ENCODE measurements at regions not wholly inside any gene's neighbourhood (a gene's known extent, or its start where the extent isn't known, plus 50 kb on each side); places are given as distances from the start of the nearest gene placed in this dataset.

DNA sequence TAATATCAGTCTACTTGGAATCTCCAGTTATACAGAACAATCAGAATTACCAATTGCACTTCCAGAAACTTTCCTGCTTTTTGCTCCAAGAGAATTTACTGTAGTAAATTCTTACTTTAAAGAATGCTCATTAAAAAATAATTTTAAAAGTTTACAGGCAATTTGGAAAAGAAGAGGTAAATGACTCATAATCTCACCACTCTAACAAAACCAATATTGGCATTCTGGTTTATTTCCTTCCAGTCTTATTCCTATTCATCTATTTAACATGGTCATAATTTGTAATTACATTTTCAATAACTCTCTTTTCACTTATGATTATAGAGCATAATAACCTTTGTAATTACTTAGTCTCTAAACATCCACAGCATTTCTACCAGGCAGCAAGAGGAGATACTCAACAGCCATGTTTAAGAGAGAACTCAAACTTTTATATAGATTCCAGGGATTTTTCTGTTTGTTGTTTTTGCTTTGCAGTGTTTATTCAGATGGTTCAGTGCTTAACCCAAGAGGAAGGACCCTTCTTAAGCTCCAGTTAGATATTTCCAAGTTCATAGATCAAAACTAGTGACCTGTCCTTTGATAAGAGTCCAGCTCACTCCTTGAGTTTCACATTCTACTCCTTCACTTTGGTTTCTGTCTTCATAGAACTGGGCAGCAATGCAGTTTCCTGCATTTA, 464.7 kb downstream of the TXNL1 start:
- no peak for DNase-seq (ENCODE audit: low spot score)

DNA sequence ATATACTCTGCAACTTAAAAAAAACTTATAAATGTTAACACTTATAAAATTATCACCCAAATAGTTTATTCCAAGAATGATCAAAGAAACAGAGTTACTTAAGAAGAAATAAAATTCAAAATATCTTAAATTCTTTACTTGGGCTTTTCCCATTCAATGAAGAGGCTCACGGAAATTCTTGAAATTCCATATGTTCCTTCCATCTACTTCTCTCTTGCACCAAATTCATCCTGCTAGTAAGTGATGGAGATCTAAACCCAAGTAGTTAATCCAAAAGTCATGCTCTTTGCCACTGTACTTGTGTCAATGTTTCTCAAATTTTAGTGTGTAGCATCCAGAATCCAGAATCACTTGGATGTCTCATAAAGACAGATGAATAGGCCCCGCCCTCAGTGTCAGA, 465.9 kb downstream of the TXNL1 start:
- no peak for DNase-seq (ENCODE audit: low spot score)

DNA sequence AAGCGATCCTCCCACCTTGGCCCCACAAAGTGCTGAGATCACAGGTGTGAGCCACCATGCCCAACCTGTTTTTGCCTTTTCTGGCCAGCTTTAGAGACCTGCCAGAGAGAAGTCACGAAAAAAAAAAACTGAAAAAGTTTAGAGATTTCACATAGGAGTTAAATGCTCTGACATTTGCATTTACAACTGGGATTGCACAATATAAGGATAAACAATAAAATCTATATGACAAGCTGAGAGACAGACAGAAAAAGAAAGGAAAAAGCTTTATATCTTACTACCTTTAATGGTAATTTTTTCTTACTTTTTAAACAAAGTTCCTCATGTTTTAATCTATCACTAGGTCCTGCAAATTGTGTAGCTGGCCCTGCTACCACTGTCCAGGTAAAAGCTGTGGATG, 466.5 kb downstream of the TXNL1 start:
- DNase-seq (ENCODE audit: low spot score): no peak

DNA sequence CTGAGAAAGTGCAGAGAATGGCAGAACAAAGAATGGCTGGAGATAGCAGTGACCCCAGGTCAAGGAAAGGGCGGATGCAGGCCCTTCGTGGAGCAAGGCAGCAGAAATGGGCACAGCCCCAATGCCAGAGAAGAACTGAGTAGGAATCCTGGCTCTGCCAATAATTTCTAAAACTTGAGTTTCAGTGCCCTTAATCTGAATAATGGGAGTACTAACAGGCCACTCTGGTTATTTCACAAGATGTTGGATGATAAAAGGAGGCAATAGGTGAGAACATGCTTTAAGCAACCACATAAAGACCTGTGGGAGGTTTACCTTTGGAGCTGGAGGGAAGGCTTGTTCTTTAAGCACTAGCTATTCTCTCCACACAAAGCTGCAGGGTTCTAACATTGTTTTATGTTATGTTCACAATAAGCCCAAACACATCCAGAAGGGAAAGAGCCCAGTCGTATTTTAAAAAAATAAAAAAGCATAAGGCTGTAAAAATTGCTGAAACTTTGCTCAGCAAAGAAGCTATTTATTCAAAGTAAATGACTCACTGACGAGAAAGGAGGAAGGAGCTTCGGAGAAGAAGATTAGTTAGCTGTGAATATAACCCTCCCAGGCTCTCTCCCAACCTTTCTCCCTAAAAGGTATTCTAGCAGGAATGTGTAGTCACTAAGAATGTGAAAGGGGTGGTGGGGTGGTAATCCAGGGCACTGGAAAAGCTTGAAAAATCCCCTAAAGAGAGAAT, 470.2 kb downstream of the TXNL1 start:
- no peak for DNase-seq (ENCODE audit: low spot score)

DNA sequence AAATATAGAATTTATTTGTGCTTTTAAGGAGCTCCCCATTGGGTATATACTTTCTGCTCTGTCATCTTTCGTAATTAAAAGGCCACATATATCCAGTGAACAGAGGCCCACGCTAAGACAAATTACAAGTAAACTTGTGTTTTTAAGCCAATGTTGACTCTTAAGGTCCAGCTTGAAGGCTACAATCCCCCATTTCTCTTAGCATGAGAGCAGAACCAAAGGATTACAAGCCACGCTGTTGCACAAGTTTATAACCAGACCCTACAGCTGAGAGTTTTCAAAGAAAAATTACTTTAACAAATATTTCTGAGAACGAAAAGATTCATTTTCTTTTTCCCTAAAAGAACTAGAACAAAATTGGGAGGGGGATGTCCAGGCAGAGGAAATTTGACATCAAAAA, 471.0 kb downstream of the TXNL1 start:
- no peak for DNase-seq (ENCODE audit: low spot score)

DNA sequence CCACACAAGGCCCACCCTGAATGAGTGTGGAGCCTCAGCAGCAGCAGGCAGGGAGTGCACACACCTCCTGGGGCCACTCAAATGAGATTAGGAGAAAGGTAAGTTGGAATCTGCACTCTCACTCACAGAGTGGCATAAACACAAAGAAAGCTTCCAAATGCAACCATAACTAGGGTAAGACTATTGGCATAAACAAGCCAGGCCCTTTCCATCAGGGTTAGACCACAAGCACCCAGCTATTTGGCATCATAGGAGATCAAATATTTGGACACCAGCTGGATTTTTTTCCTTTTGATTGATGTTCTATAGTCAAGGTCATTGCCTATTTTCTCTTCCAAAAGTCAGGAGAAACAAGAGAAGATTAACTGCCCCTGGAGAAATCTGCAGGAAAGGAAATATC, 471.5 kb downstream of the TXNL1 start:
- no peak for DNase-seq (ENCODE audit: low spot score)

DNA sequence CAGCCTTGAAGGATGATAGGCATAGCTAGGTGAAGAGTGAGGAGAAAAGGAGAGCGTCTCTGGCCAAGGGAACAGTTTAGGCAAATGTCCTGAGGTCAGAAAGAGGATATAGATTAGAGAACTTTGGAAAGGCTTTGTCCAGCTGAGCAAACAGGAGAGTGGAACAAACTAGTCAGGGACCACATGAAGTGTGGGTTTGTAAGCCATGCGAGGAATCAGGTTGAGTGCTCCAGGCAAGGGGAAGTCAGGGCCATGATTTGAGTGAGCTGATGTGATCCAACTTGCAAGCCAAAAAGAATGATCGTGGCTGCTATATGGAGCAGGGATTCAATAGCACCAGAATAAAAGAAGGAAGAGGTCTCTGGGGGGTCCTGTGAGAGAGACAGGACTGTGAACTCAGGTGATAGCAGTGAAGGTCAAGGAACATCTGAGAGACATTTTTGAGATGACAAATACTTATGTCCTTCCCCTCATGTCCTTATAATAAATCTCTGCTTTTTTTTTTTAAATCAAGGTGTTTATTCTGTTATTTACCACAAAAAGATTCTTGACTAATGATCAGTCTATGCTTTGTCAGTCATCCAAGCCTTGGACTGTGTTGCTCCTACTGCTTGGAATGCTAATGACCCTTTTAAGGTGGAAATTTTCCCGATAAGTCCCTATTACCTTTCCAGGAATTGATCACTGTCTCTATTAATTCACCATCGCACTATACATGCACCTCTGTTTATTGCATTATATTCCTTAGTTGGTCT, 472.6 kb downstream of the TXNL1 start:
- no peak for DNase-seq (ENCODE audit: low spot score)

DNA sequence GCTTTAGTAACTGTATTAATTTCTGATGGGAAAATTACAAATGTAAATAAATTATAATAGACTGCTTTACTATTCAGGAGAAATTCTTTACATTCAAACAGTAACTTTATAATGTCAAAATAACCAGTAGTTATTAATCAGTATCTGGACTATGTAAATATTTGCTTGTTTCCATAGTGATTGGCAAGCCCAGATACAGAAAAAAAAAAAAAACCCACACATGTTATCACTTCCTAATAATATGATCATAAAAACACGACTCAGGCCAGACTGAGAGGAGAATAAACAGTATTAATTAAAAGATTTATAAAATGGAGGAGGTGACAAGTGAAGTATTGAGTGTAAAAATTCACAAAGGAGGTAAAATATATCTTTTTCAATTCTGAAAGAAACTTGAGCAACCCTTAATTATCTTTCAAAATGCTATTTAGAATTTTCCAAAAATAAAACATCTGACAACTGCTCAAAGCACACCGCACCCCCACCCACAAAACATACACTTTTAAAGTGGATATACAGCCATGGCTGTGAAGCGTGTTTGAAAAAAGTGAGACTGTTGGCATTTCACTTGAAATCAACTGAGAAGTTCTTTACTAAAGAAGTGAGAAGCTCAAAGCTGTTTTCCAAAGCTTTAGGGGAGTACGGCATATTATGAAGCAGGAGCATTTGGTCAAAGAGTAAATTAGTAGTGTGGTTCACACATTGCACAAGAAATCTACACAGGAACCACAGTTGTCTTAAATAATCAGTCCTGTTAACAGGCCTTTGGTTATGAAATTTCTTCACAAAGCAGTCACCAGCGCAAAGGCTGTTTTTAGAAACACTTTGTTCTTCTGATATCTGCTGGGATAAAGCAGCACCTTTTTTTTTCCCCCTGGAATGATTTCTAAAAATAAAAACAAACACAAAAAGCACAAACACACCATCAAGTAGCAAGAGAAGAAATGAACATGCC, 475.8 kb downstream of the TXNL1 start:
- DNase-seq (ENCODE audit: low spot score): no peak

DNA sequence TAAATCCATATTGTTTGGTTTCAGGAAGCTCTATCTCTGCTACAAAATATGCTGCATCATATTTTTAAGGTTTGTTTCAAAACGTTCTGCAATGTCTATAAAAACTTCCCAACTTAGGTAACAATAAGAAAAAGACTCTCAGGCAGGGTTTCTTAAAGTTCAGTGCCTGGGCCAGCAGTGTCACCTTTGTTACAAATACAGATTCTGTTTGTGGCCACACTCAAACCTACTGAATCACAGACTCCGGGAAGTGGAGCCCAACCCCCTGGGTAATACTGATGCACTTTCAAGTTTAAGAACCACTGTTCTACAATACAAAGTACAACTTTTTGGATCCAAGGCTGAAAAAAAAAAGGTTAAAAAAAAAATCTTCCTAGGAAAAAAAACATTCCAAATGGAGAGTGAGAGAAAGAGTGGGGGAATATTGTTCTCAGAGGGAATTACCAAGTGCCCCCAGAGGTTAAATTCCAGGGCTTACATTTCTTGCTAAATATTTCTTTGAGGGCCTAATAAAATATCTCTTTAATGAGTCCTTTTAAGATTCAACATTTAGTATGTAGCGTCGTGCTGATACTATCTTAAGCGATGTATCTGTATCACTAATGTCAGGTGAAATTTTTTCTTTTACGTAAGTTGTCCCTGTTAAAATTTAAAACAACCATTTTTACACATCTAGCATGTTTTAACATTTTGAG, 476.7 kb downstream of the TXNL1 start:
- DNase-seq (ENCODE audit: low spot score): no peak

DNA sequence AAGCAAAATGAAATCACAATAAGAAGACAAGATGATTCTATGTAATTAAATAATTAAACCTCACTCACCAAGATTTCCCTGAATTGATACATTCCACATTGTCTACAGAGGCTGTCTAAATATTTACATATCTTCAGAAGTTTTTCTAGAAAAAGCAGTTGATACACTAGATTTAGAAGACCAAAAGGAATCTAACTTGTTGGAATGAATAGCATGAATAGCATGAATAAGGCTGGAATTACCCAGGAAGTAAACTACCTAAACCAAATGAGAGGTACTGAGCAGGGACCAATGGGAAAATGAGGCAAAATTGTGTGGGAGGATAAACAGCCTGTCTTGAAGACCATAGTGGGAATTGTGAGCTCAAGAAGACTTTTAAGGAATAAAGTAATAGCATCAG, 479.7 kb downstream of the TXNL1 start:
- no peak for DNase-seq (ENCODE audit: low spot score)

DNA sequence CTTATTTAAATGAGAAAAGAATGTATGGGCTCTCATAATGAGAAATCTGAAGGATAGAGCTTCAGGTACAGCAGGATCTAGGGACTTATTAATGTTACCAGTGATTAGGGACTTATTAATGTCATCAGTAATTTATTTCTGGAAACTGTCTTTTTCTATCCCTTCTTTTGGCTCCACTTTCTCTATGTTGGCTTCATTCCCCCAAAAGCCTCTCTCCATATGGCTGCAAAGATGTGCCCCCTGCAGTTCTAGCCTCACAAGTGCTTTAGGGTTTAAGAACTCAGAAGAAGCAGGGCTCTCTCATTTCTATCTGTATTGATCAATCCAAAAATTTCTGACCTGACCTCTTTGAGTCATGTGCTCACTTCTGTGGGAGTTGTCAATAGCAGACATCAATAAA, 480.9 kb downstream of the TXNL1 start:
- peak; percentile 2 for DNase-seq (ENCODE audit: low spot score)

DNA sequence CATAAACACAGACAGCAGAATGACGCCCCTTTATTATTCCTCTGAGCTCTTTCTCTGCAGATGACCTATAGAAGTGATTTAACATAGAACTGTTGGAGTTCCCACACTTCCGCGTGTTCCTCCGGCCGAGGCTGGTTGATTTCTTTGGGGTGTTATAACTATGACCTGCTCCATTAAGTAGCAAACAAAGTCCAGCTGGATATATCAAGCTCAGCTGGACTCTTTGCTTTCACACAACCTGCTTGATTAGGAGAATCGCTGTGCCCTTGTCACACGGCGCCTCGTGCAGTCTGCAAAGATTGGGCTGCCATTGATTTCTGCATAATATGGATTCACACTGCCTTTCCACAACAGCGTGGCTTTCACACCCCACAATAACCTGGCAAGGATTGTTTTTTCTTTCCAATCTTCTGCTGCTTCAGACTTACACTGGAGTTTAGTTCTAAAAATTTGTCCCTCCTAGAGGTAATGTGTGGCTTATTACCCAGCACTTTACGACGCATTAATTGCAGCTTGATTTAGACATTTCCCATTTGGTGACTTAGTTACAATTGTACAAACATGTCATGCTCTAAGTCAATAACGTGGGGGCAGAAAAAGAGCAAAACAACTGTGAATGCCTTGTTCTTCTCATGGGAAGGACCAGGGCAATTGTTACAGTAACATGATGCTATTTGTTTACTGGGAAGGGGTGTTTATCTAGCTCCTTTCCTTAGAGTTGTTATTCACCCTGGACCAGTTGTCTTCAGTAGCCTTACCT, 485.7 kb downstream of the TXNL1 start:
- no peak for DNase-seq (ENCODE audit: low spot score)

DNA sequence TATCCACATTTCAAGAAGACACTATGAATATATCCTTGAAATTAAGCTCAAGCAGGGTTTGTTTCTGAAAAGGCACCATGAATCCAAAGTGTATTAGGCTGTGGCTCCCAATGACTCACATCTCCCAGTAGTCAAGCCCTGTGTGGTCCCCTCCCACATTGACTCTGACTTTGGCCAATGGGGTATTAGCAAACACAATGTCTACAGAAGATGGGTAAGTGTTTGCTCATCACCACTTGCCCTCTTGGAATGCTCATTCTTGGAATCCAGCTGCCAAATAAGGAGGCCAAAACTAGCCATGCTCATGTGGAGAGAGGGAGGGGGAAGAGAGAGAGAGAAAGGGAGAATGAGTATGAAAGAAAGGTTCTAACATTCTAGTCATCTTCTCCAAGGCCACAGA, 490.0 kb downstream of the TXNL1 start:
- no peak for DNase-seq (ENCODE audit: low spot score)

DNA sequence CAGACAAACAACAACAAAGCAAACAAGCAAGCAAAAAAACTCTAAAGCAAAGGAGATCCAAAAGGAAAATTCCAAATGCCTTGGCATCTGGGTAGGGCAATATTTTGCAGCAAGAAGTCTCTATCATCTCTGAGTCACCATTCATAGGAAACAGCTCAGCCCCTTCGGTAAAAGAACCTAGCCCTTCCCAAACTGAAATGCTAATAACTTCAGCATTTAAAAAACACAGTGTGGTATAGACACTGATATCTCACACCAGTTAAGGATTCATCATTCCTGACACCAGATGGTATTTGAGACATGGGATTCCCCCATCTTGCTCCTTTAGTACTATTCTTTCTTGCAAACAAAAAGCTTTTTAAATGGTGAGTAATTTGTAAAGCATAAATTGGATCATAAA, 491.8 kb downstream of the TXNL1 start:
- DNase-seq (ENCODE audit: low spot score): no peak

DNA sequence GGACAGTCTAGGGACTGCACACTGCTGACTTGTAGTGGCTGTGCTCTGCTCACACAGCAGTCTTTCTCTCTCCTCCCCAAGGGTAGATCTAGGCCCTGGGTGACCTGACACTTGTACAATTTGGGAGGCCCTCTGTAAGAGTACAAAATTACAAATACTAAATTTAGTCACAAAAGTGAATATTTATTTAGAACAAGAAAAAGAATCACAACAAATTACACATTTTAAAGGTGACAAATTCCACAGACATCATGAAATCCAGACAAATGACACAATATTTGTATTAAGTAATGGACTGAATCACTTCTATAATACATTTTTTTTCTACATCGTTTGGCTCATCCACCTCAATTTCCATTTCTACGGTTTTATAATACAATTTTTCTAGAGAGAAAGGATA, 496.4 kb downstream of the TXNL1 start:
- DNase-seq (ENCODE audit: low spot score): no peak

DNA sequence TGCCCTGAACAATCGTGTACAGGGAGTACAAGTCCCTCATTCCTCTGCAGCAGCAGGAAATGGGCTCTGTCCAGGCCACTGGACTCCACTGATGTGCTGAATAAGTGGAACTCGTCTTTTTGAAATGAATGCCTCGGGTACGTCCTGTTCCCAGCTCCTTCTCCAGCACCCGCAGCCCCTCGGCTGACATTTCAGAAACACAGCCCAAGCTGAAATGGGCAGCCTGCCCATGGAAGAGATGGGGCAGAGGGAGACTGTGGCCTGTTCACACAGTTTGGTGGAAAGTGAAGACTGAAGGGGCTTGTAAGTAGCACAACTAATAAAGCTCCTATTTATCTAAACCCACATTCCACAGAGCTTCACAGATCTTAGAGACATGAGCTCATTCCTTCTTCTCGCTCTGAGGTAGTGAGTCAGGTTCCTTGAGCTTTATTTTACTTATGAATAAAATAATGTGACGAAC, 498.6 kb downstream of the TXNL1 start:
- DNase-seq (ENCODE audit: low spot score): peak; percentile 43

DNA sequence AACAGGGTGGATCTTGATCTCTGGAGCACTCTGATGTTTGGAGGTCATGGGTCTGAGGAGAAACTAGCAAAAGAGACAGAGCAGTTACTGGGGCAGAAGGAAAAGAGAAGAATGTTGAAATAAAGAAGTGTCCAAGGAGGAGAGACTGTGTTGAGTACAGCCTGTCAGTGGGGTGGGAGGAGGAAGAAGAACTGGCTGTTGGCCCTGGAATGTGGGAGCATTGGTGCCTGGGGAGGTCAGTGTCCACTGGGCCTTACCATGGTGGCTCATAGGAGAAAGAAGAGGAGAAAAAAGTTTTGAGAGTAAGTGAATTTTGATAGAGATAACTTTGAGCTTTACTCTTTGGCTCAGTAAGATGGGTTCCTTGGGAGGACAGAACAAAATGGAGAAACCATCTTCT, 499.0 kb downstream of the TXNL1 start:
- DNase-seq (ENCODE audit: low spot score): no peak

DNA sequence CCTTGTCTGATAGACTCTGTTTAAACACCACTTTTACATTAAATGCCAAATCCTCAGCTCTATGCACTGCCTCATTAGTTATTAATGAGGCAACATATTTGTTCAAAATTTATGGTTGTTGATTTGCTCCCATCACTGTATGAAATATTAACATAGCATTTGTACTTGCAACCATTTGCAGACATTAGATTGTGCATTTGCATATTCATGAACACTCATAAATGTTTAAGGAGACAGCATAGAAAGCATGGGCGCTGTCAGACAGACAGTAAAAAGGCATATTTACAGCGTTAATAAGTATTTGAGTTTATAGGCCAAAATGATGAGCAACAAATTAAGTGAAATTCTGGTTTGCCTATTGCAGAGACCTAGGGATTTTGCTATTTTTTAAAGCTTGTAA, 502.3 kb downstream of the TXNL1 start:
- no peak for DNase-seq (ENCODE audit: low spot score)

DNA sequence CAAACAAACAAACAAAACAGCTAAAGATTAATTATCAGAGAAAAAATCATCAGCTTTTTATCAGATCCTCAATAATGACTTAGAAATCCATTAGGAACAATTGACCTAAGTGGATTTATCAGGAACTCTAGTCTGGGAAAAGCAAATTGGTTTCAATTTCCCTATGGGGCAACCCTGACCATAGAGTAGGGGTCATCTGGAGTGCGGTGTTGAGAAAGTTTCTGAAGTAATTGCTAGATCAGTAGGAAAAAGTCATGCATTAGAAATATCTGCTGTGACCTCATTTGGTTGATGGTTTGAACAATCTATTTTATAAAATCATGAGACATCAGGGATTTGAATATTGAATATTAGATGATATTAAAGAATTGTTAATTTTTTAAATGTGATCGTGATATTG, 507.9 kb downstream of the TXNL1 start:
- DNase-seq (ENCODE audit: low spot score): no peak

DNA sequence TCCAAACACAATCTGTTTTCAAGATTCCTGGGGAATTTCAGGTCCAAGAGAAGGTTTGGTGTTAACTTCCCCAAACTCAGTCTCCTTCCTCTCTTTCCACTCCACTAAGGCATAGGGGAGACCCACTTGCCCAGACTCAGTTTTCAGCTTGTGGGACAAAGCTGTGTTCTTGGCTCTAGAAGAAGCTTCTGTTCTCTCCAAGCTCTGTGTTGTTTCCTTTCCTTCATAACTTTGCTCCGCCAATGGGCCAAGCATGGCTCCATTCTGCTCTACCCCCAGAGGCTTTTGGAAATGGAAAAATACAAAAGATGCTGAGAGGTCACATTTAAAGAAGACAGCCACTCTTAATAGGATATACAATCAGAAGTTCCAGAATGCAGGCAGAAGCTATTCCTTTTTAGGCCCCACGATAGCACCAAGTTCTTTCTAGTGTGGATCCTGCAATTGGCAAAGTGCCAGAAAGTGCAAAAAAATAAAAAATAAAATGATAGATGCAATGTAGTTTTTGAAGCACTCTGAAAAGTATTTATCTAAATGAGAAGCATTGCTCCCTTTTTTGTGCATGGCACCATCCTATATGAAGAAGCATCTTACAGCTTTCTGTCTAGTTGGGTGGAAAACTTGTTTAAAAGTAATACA, 510.1 kb downstream of the TXNL1 start:
- no peak for DNase-seq (ENCODE audit: low spot score)

All from pons (tissue), 1 donor.